IPS-NIHi11 (cell line): ENCODE measurements at regions not wholly inside any gene's neighbourhood (a gene's known extent, or its start where the extent isn't known, plus 50 kb on each side); places are given as distances from the start of the nearest gene placed in this dataset.

ENCODE experiments used
- DNase-seq: peaks from one replicate; pipeline ENCODE4 v3.0.0; 2012; ENCODE audit warnings: mixed read lengths, low spot score

GRCh38 chr2:8197101-8197500 lies 484.8 kb upstream of the ID2 start:
- no peak for DNase-seq

GRCh38 chr2:8197825-8198224 lies 484.0 kb upstream of the ID2 start:
- DNase-seq: no peak

GRCh38 chr2:8198766-8199382 lies 483.0 kb upstream of the ID2 start:
- DNase-seq: no peak

GRCh38 chr2:8202132-8202531 lies 479.7 kb upstream of the ID2 start:
- no peak for DNase-seq

- no peak for DNase-seq
These were observed 478.5 kb upstream of the ID2 start for GRCh38 chr2:8203364-8203763.

- no peak for DNase-seq
These were observed 477.1 kb upstream of the ID2 start for GRCh38 chr2:8204711-8205110.

GRCh38 chr2:8209494-8209893 lies 472.4 kb upstream of the ID2 start:
- DNase-seq: no peak

- no peak for DNase-seq
These were observed 470.5 kb upstream of the ID2 start for GRCh38 chr2:8211384-8211783.

GRCh38 chr2:8212239-8212638 lies 469.6 kb upstream of the ID2 start:
- no peak for DNase-seq

GRCh38 chr2:8214036-8214615 lies 467.7 kb upstream of the ID2 start:
- no peak for DNase-seq

- no peak for DNase-seq
These were observed 466.5 kb upstream of the ID2 start for GRCh38 chr2:8215159-8215863.

GRCh38 chr2:8215982-8216381 lies 465.9 kb upstream of the ID2 start:
- no peak for DNase-seq

GRCh38 chr2:8216397-8216796 lies 465.5 kb upstream of the ID2 start:
- no peak for DNase-seq

- no peak for DNase-seq
These were observed 464.3 kb upstream of the ID2 start for GRCh38 chr2:8217468-8218030.

- DNase-seq: no peak
These were observed 462.8 kb upstream of the ID2 start for GRCh38 chr2:8219096-8219495.

- DNase-seq: no peak
These were observed 462.1 kb upstream of the ID2 start for GRCh38 chr2:8219631-8220355.

- no peak for DNase-seq
These were observed 458.7 kb upstream of the ID2 start for GRCh38 chr2:8222979-8223694.

GRCh38 chr2:8223695-8224346 lies 458.0 kb upstream of the ID2 start:
- peak; percentile 21 for DNase-seq

GRCh38 chr2:8224347-8225190 lies 457.3 kb upstream of the ID2 start:
- no peak for DNase-seq

GRCh38 chr2:8225266-8225665 lies 456.6 kb upstream of the ID2 start:
- DNase-seq: no peak

GRCh38 chr2:8225798-8226197 lies 456.1 kb upstream of the ID2 start:
- DNase-seq: no peak
